ENCODE measurements at regions not wholly inside any gene's neighbourhood (a gene's known extent, or its start where the extent isn't known, plus 50 kb on each side); places are given as distances from the start of the nearest gene placed in this dataset.

GRCh38 chr16:7227229-7227721 lies 105.4 kb upstream of the RBFOX1 start:
- Histone ChIP-seq H3K36me3 (no peaks in the 10 kb centered on the region), H3K27ac (no peak overlapping the region), H3K27me3 (no peaks in the 10 kb centered on the region), H3K4me1 (no peaks in the 10 kb centered on the region), H3K9me3 (peaks cover 0 to 3% (median 0%) of the 10 kb centered on the region in 4 donors), H3K4me3 (no peak overlapping the region)
- TF ChIP-seq CTCF (IDR thresholded peaks at IDR 0.05), result no peak
- DNase-seq, result no peak

GRCh38 chr16:7221157-7221556 lies 111.5 kb upstream of the RBFOX1 start:
- no peak overlapping the region for H3K4me3 ChIP-seq
- H3K9me3 ChIP-seq, result peaks cover 0 to 3% (median 0%) of the 10 kb centered on the region in 4 donors
- no peaks in the 10 kb centered on the region for H3K27me3 ChIP-seq
- H3K4me1 ChIP-seq, result no peaks in the 10 kb centered on the region
- no peaks in the 10 kb centered on the region for H3K36me3 ChIP-seq
- TF ChIP-seq CTCF (IDR thresholded peaks at IDR 0.05) (no peak), POLR2A (IDR thresholded peaks at IDR 0.05) (no peak)
- no peak for DNase-seq
- H3K27ac ChIP-seq, result no peak overlapping the region

DNA sequence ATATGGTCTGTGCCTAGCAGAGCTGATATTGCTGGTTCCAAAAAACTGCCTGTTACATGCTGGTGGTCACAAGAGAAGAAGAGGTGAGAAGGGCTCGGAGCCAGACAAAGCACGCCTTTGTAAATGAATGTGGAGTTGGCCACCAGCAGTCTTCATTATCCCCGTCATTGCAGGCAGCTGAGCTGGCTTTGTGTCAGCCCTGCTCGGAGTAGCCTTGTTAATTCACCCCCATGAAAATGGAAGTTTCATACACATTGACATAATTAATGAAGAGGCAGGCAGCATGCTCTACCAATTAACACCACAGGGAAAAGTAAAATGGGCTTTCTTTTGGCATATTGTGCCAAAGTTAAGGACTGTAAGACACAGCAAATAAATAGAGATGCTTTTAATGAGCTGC lies 113.7 kb upstream of the RBFOX1 start:
- Histone ChIP-seq H3K4me1 (no peaks in the 10 kb centered on the region), H3K9me3 (no peaks in the 10 kb centered on the region), H3K27me3 (no peaks in the 10 kb centered on the region), H3K27ac (no peak overlapping the region), H3K36me3 (no peaks in the 10 kb centered on the region), H3K4me3 (no peak overlapping the region)
- DNase-seq, result no peak
- TF ChIP-seq POLR2A (IDR thresholded peaks at IDR 0.05) (no peak), CTCF (IDR thresholded peaks at IDR 0.05) (no peak)

DNA sequence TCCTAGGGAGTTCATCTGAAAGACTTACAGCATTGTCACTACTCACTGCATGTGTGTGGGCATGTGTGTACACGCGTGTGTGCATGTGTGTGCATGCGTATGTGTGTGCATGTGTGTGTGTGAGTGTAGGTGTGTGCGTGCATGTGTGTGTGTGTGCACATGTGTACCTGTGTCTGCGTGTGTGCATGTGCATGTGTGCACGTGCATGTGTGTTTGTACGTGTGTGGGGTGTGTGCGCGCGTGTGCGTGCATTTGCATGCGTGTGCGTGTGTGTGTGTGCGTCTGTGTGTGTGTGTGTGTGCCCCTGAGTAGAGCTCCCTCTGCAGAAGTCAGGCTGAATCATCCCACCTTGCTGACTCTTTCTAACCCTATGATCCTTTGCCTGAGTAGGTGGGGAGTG lies 114.8 kb upstream of the RBFOX1 start:
- no peak for DNase-seq
- no peak for TF ChIP-seq POLR2A (IDR thresholded peaks at IDR 0.05)
- TF ChIP-seq CTCF (IDR thresholded peaks at IDR 0.05), result no peak
- no peaks in the 10 kb centered on the region for H3K4me1 ChIP-seq
- H3K9me3 ChIP-seq, result no peaks in the 10 kb centered on the region
- no peak overlapping the region for H3K27ac ChIP-seq
- no peak overlapping the region for H3K4me3 ChIP-seq
- no peaks in the 10 kb centered on the region for H3K27me3 ChIP-seq
- H3K36me3 ChIP-seq, result no peaks in the 10 kb centered on the region

DNA sequence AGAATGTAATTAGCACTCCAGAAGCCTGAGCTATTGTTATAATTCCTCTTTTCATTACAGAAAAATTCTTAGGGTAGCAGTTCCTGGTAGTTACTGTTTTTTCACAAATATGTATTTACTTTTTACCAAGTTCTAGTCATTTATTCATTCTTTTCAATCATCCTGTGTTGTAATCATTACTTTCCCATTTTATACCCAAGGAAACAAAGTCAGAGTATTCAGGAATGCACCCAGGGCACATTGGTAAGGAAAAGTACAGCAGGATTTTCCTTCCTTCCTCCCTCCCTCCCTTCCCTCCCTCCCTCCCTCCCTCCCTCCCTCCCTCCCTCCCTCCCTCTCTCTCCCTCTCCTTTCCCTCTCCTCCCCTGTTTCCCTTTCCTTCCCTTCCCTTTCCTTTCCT lies 115.9 kb upstream of the RBFOX1 start:
- H3K4me3 ChIP-seq, result no peak overlapping the region
- no peaks in the 10 kb centered on the region for H3K4me1 ChIP-seq
- H3K27ac ChIP-seq, result no peak overlapping the region
- H3K27me3 ChIP-seq, result no peaks in the 10 kb centered on the region
- H3K9me3 ChIP-seq, result no peaks in the 10 kb centered on the region
- H3K36me3 ChIP-seq, result no peaks in the 10 kb centered on the region
- DNase-seq, result no peak
- no peak for TF ChIP-seq CTCF (IDR thresholded peaks at IDR 0.05)

DNA sequence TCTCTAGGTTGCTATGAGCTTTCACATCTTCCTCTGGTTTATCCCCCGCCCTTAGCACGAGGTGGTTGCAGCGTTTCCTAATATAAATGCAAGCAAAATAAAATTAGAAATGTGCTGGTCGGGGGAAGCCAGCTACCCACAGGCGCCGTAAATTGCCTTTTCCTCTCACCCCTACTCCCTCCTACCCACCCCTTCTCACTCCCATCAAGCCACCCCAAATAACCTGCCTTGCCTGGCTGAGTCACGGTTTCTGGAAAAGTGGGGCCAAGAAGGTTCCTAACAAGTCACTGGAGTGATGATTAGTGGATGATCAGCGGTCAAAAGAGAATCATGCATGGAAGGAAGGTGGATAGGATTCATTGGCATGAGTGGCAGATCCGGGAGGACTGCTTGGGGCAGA lies 120.9 kb upstream of the RBFOX1 start:
- no peaks in the 10 kb centered on the region for H3K4me1 ChIP-seq
- no peak for TF ChIP-seq CTCF (IDR thresholded peaks at IDR 0.05)
- TF ChIP-seq POLR2A (IDR thresholded peaks at IDR 0.05), result no peak
- H3K36me3 ChIP-seq, result no peaks in the 10 kb centered on the region
- H3K4me3 ChIP-seq, result no peak overlapping the region
- peaks cover 0 to 3% (median 0%) of the 10 kb centered on the region in 4 donors for H3K9me3 ChIP-seq
- no peaks in the 10 kb centered on the region for H3K27me3 ChIP-seq
- no peak overlapping the region for H3K27ac ChIP-seq
- no peak for DNase-seq
